ENCODE measurements at regions not wholly inside any gene's neighbourhood (a gene's known extent, or its start where the extent isn't known, plus 50 kb on each side); places are given as distances from the start of the nearest gene placed in this dataset.

- DNase-seq (ENCODE audit: low read depth, low spot score) = no peak
- TF ChIP-seq EZH2 (IDR thresholded peaks at IDR 0.05) = no peak
- no peak for TF ChIP-seq POLR2AphosphoS5 (IDR thresholded peaks at IDR 0.05; ENCODE audit: borderline replicate concordance, low read depth, low read length)
- no peak for TF ChIP-seq FOXP2 (optimal IDR thresholded peaks at IDR 0.05; ENCODE audit: control extremely low read depth, extremely low read length, insufficient read depth)
- H3K27ac ChIP-seq = peak overlapping the region; percentile 14; the same call in 1 of the 2 replicates
- no peaks in the 10 kb centered on the region for H3K9me3 ChIP-seq (ENCODE audit: low read depth, low read length)
- H3K4me3 ChIP-seq = no peak overlapping the region
- H3K36me3 ChIP-seq (ENCODE audit: insufficient read depth, low read length) = no peaks in the 10 kb centered on the region
- no peak overlapping the region for H3K9ac ChIP-seq (ENCODE audit: insufficient read length)
Measured at GRCh38 chr11:87675993-87676392, 499.2 kb downstream of the RAB38 start.

- no peak for TF ChIP-seq POLR2AphosphoS5 (IDR thresholded peaks at IDR 0.05; ENCODE audit: borderline replicate concordance, low read depth, low read length)
- no peak for TF ChIP-seq FOXP2 (optimal IDR thresholded peaks at IDR 0.05; ENCODE audit: control extremely low read depth, extremely low read length, insufficient read depth)
- Histone ChIP-seq H3K36me3 (ENCODE audit: insufficient read depth, low read length) (no peaks in the 10 kb centered on the region), H3K27ac (no peak overlapping the region), H3K9me3 (ENCODE audit: low read depth, low read length) (no peaks in the 10 kb centered on the region), H3K4me3 (no peak overlapping the region), H3K9ac (ENCODE audit: insufficient read length) (no peak overlapping the region)
- DNase-seq (ENCODE audit: low read depth, low spot score) = no peak
Measured at GRCh38 chr11:87666730-87667129, 508.5 kb downstream of the RAB38 start.

DNA sequence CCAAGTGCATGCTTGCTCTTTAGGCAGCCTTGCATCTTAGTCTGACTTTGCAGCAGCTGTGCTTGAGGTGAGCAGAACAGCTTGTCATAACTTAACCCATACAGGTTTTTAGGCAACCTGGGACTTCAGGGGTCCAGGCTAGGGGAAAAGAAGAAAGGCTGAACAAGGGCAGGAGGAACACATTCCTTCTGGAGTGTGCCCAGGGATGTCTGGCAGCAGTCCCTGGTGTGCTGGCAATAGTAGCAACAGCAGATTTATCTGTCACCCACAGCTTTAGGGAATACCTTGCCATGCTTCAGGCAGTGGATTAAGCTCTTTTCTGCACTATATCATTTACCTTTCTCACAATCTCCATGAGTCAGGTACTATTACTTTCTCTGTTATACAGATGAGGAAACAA is 513.0 kb downstream of the RAB38 start:
- TF ChIP-seq EZH2 (IDR thresholded peaks at IDR 0.05) (no peak), POLR2AphosphoS5 (IDR thresholded peaks at IDR 0.05; ENCODE audit: borderline replicate concordance, low read depth, low read length) (no peak), FOXP2 (optimal IDR thresholded peaks at IDR 0.05; ENCODE audit: control extremely low read depth, extremely low read length, insufficient read depth) (no peak)
- no peak overlapping the region for H3K9ac ChIP-seq (ENCODE audit: insufficient read length)
- no peak for DNase-seq (ENCODE audit: low read depth, low spot score)
- H3K36me3 ChIP-seq (ENCODE audit: insufficient read depth, low read length) = no peaks in the 10 kb centered on the region
- H3K9me3 ChIP-seq (ENCODE audit: low read depth, low read length) = no peaks in the 10 kb centered on the region
- H3K4me3 ChIP-seq = no peak overlapping the region
- H3K27ac ChIP-seq = no peak overlapping the region

GRCh38 chr11:87660926-87661660 is 514.1 kb downstream of the RAB38 start:
- Histone ChIP-seq H3K9me3 (ENCODE audit: low read depth, low read length) (no peaks in the 10 kb centered on the region), H3K9ac (ENCODE audit: insufficient read length) (no peak overlapping the region), H3K36me3 (ENCODE audit: insufficient read depth, low read length) (no peaks in the 10 kb centered on the region), H3K4me3 (no peak overlapping the region), H3K27ac (no peak overlapping the region)
- DNase-seq (ENCODE audit: low read depth, low spot score) = no peak
- TF ChIP-seq EZH2 (IDR thresholded peaks at IDR 0.05) = no peak
- TF ChIP-seq FOXP2 (optimal IDR thresholded peaks at IDR 0.05; ENCODE audit: control extremely low read depth, extremely low read length, insufficient read depth) = no peak
- no peak for TF ChIP-seq POLR2AphosphoS5 (IDR thresholded peaks at IDR 0.05; ENCODE audit: borderline replicate concordance, low read depth, low read length)

- H3K4me3 ChIP-seq = no peak overlapping the region
- no peak overlapping the region for H3K9ac ChIP-seq (ENCODE audit: insufficient read length)
- H3K36me3 ChIP-seq (ENCODE audit: insufficient read depth, low read length) = no peaks in the 10 kb centered on the region
- no peak for DNase-seq (ENCODE audit: low read depth, low spot score)
- no peaks in the 10 kb centered on the region for H3K9me3 ChIP-seq (ENCODE audit: low read depth, low read length)
- H3K27ac ChIP-seq = no peak overlapping the region
- TF ChIP-seq EZH2 (IDR thresholded peaks at IDR 0.05) = no peak
- no peak for TF ChIP-seq FOXP2 (optimal IDR thresholded peaks at IDR 0.05; ENCODE audit: control extremely low read depth, extremely low read length, insufficient read depth)
- TF ChIP-seq POLR2AphosphoS5 (IDR thresholded peaks at IDR 0.05; ENCODE audit: borderline replicate concordance, low read depth, low read length) = no peak
Measured at GRCh38 chr11:87659807-87660206, 515.4 kb downstream of the RAB38 start.

- Histone ChIP-seq H3K9me3 (ENCODE audit: low read depth, low read length) (no peaks in the 10 kb centered on the region), H3K4me3 (no peak overlapping the region), H3K36me3 (ENCODE audit: insufficient read depth, low read length) (no peaks in the 10 kb centered on the region), H3K9ac (ENCODE audit: insufficient read length) (no peak overlapping the region), H3K27ac (no peak overlapping the region)
- TF ChIP-seq FOXP2 (optimal IDR thresholded peaks at IDR 0.05; ENCODE audit: control extremely low read depth, extremely low read length, insufficient read depth) (no peak), EZH2 (IDR thresholded peaks at IDR 0.05) (no peak), POLR2AphosphoS5 (IDR thresholded peaks at IDR 0.05; ENCODE audit: borderline replicate concordance, low read depth, low read length) (no peak)
- no peak for DNase-seq (ENCODE audit: low read depth, low spot score)
Measured at GRCh38 chr11:87645626-87646025, 529.6 kb downstream of the RAB38 start.

- no peak for DNase-seq (ENCODE audit: low read depth, low spot score)
- Histone ChIP-seq H3K9me3 (ENCODE audit: low read depth, low read length) (no peaks in the 10 kb centered on the region), H3K27ac (no peak overlapping the region), H3K9ac (ENCODE audit: insufficient read length) (no peak overlapping the region), H3K4me3 (no peak overlapping the region), H3K36me3 (ENCODE audit: insufficient read depth, low read length) (no peaks in the 10 kb centered on the region)
- TF ChIP-seq POLR2AphosphoS5 (IDR thresholded peaks at IDR 0.05; ENCODE audit: borderline replicate concordance, low read depth, low read length) (no peak), FOXP2 (optimal IDR thresholded peaks at IDR 0.05; ENCODE audit: control extremely low read depth, extremely low read length, insufficient read depth) (no peak), EZH2 (IDR thresholded peaks at IDR 0.05) (no peak)
Measured at GRCh38 chr11:87639753-87640364, 535.4 kb downstream of the RAB38 start.

DNA sequence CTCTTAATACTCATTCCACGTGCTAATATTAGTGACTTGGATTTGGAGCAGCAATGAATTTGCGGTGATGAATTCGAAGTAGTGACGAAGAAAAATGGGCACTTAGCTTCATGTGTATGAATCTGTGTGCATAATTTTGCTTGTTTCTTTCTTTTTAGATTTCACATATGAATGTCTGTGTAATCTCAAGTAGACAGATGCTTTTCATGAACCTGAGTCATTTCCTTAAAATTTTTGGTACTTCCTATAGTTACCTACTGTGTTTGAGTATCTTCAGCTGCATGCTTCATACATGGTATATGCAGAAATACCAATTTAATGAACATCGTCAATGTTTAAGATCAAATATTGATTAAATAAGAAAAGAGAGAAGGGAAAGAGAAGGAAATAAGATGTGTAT is 540.2 kb downstream of the RAB38 start:
- DNase-seq (ENCODE audit: low read depth, low spot score) = no peak
- H3K4me3 ChIP-seq = no peak overlapping the region
- H3K27ac ChIP-seq = no peak overlapping the region
- H3K9me3 ChIP-seq (ENCODE audit: low read depth, low read length) = no peaks in the 10 kb centered on the region
- H3K36me3 ChIP-seq (ENCODE audit: insufficient read depth, low read length) = no peaks in the 10 kb centered on the region
- TF ChIP-seq EZH2 (IDR thresholded peaks at IDR 0.05) (no peak), POLR2AphosphoS5 (IDR thresholded peaks at IDR 0.05; ENCODE audit: borderline replicate concordance, low read depth, low read length) (no peak), FOXP2 (optimal IDR thresholded peaks at IDR 0.05; ENCODE audit: control extremely low read depth, extremely low read length, insufficient read depth) (no peak)
- H3K9ac ChIP-seq (ENCODE audit: insufficient read length) = no peak overlapping the region
